ENCODE measurements at regions not wholly inside any gene's neighbourhood (a gene's known extent, or its start where the extent isn't known, plus 50 kb on each side); places are given as distances from the start of the nearest gene placed in this dataset.

- Histone ChIP-seq H3K9me3 (ENCODE audit: control insufficient read depth, low read length) (no peaks in the 10 kb centered on the region), H3K27ac (ENCODE audit: insufficient read depth, low read depth, low read length, poor library complexity, severe bottlenecking) (no peak overlapping the region), H3K4me1 (ENCODE audit: control insufficient read depth, insufficient read depth, low read length) (no peaks in the 10 kb centered on the region), H3K4me3 (ENCODE audit: insufficient read depth, low read depth, low read length) (no peak overlapping the region), H3K27me3 (ENCODE audit: control insufficient read depth, insufficient read depth, low read length, poor library complexity, severe bottlenecking) (no peaks in the 10 kb centered on the region), H3K36me3 (ENCODE audit: control insufficient read depth, insufficient read depth, low read length) (no peaks in the 10 kb centered on the region)
- WGBS, 2 experiments = 100% methylated on average over 1 of the region's 1 CpG; no CpG with 5 or more reads in 1 of the 2 experiments
Observed at GRCh38 chr3:106371971-106372805, 503.4 kb upstream of the CBLB start.

DNA sequence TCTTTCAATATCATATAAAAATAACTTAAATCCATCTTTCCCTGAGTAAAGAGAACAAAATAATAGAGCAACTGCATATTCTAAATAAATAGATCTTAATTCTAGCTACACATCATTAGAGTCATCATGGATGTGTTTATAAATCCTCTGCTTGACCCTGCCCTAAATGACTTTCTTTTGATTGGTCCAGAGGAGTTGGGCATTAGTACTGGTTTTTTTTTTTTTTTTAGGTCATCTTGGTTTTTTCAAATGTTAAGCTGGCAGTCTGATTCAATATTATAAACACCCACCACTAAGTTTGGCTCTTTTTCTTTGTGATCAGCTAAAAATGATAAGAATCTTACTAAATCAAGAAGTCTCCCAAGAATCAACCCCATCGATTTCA lies 504.0 kb upstream of the CBLB start:
- 83% methylated on average over 1 of the region's 1 CpG; no CpG with 5 or more reads in 1 of the 2 experiments for WGBS, 2 experiments
- Histone ChIP-seq H3K27ac (ENCODE audit: insufficient read depth, low read depth, low read length, poor library complexity, severe bottlenecking) (no peak overlapping the region), H3K4me1 (ENCODE audit: control insufficient read depth, insufficient read depth, low read length) (no peaks in the 10 kb centered on the region), H3K4me3 (ENCODE audit: insufficient read depth, low read depth, low read length) (no peak overlapping the region), H3K27me3 (ENCODE audit: control insufficient read depth, insufficient read depth, low read length, poor library complexity, severe bottlenecking) (no peaks in the 10 kb centered on the region), H3K36me3 (ENCODE audit: control insufficient read depth, insufficient read depth, low read length) (no peaks in the 10 kb centered on the region), H3K9me3 (ENCODE audit: control insufficient read depth, low read length) (no peaks in the 10 kb centered on the region)

- H3K36me3 ChIP-seq (ENCODE audit: control insufficient read depth, insufficient read depth, low read length) = no peaks in the 10 kb centered on the region
- H3K4me1 ChIP-seq (ENCODE audit: control insufficient read depth, insufficient read depth, low read length) = no peaks in the 10 kb centered on the region
- no peak overlapping the region for H3K4me3 ChIP-seq (ENCODE audit: insufficient read depth, low read depth, low read length)
- no peaks in the 10 kb centered on the region for H3K27me3 ChIP-seq (ENCODE audit: control insufficient read depth, insufficient read depth, low read length, poor library complexity, severe bottlenecking)
- 81 to 84% methylated on average over 5 of the region's 5 CpGs for WGBS, 2 experiments
- no peak overlapping the region for H3K27ac ChIP-seq (ENCODE audit: insufficient read depth, low read depth, low read length, poor library complexity, severe bottlenecking)
- no peaks in the 10 kb centered on the region for H3K9me3 ChIP-seq (ENCODE audit: control insufficient read depth, low read length)
Observed at GRCh38 chr3:106376016-106376570, 507.3 kb upstream of the CBLB start.

- Histone ChIP-seq H3K27ac (ENCODE audit: insufficient read depth, low read depth, low read length, poor library complexity, severe bottlenecking) (no peak overlapping the region), H3K4me1 (ENCODE audit: control insufficient read depth, insufficient read depth, low read length) (no peaks in the 10 kb centered on the region), H3K27me3 (ENCODE audit: control insufficient read depth, insufficient read depth, low read length, poor library complexity, severe bottlenecking) (no peaks in the 10 kb centered on the region), H3K9me3 (ENCODE audit: control insufficient read depth, low read length) (no peaks in the 10 kb centered on the region), H3K4me3 (ENCODE audit: insufficient read depth, low read depth, low read length) (no peak overlapping the region), H3K36me3 (ENCODE audit: control insufficient read depth, insufficient read depth, low read length) (no peaks in the 10 kb centered on the region)
- WGBS, 2 experiments = 83 to 86% methylated on average over 6 of the region's 6 CpGs
Observed at GRCh38 chr3:106379251-106379750, 510.5 kb upstream of the CBLB start.

DNA sequence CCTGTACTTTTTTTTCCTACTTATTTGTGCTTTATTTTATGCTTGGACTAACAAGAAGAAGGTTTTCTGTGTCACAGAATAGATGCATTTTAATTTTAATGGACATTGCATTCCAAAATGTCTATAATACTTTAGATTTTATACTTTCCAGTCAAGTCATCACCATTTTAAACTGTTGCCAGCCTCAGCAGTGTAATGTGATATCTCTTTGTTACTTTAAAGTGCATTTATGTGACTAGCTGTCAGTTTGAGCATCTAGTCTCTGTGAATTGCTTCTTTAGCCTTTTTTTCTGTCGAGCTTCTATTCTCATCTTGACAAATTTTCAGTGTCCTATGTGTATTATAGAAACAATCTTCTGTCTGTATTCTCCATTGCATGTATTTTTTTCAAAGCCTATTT lies 511.4 kb upstream of the CBLB start:
- no peaks in the 10 kb centered on the region for H3K4me1 ChIP-seq (ENCODE audit: control insufficient read depth, insufficient read depth, low read length)
- no peaks in the 10 kb centered on the region for H3K27me3 ChIP-seq (ENCODE audit: control insufficient read depth, insufficient read depth, low read length, poor library complexity, severe bottlenecking)
- H3K9me3 ChIP-seq (ENCODE audit: control insufficient read depth, low read length) = no peaks in the 10 kb centered on the region
- H3K36me3 ChIP-seq (ENCODE audit: control insufficient read depth, insufficient read depth, low read length) = no peaks in the 10 kb centered on the region
- WGBS, 2 experiments = 80 to 100% methylated on average over 1 of the region's 1 CpG
- H3K4me3 ChIP-seq (ENCODE audit: insufficient read depth, low read depth, low read length) = no peak overlapping the region
- no peak overlapping the region for H3K27ac ChIP-seq (ENCODE audit: insufficient read depth, low read depth, low read length, poor library complexity, severe bottlenecking)

DNA sequence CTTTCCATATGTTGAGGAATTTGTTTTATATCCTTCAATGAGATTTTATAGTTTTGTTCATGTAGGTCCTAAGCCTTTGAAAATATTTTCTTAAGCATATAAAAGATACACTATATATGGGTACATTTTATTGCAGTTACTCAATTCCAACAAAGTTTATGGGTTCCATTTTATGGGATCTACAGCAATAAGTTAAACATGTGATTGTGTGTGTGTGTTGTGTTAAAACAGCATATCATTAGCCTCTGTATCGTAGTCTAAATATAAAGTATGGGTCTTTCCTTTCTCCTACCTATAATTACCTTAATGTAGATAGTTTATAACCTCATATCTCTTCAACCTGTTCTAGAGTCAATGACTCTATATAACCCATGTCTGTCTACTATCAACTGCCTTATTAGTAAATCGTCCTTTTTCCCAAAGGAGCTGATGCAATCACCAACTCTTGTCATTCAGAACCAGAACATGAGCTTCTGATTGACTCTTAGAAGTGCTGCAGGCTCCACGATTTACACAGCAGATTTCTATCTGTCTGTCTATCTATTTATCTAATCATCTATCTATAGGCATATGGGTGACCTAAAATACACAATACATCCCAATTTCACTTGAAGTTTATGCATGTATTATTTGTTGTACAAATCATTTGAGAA lies 512.6 kb upstream of the CBLB start:
- H3K4me3 ChIP-seq (ENCODE audit: insufficient read depth, low read depth, low read length) = no peak overlapping the region
- H3K9me3 ChIP-seq (ENCODE audit: control insufficient read depth, low read length) = no peaks in the 10 kb centered on the region
- H3K4me1 ChIP-seq (ENCODE audit: control insufficient read depth, insufficient read depth, low read length) = no peaks in the 10 kb centered on the region
- no peak overlapping the region for H3K27ac ChIP-seq (ENCODE audit: insufficient read depth, low read depth, low read length, poor library complexity, severe bottlenecking)
- no peaks in the 10 kb centered on the region for H3K27me3 ChIP-seq (ENCODE audit: control insufficient read depth, insufficient read depth, low read length, poor library complexity, severe bottlenecking)
- WGBS, 2 experiments = 93 to 97% methylated on average over 2 to 3 of the region's 3 CpGs
- no peaks in the 10 kb centered on the region for H3K36me3 ChIP-seq (ENCODE audit: control insufficient read depth, insufficient read depth, low read length)

- H3K4me3 ChIP-seq (ENCODE audit: insufficient read depth, low read depth, low read length) = no peak overlapping the region
- no peaks in the 10 kb centered on the region for H3K9me3 ChIP-seq (ENCODE audit: control insufficient read depth, low read length)
- H3K36me3 ChIP-seq (ENCODE audit: control insufficient read depth, insufficient read depth, low read length) = no peaks in the 10 kb centered on the region
- no peaks in the 10 kb centered on the region for H3K4me1 ChIP-seq (ENCODE audit: control insufficient read depth, insufficient read depth, low read length)
- no peaks in the 10 kb centered on the region for H3K27me3 ChIP-seq (ENCODE audit: control insufficient read depth, insufficient read depth, low read length, poor library complexity, severe bottlenecking)
- H3K27ac ChIP-seq (ENCODE audit: insufficient read depth, low read depth, low read length, poor library complexity, severe bottlenecking) = no peak overlapping the region
Observed at GRCh38 chr3:106381939-106382335, 513.1 kb upstream of the CBLB start.

DNA sequence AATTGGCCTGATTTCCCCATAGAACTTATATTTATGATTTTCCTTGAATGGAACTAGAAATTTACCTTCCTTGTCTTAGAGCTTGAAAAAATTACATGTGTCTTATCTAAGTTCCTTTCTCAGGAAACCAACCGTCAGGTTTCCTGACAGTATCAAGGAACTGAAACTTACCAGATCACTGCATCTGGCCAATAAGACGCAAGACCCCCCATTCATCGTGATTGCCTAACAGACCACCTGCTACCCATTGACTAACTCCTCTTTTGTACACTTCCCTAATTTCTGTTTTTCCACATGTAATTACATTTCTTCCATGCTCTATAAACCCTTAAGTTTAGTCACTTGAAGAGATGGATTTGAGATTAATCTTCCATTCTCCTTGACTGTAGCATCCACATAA lies 517.2 kb upstream of the CBLB start:
- Histone ChIP-seq H3K27ac (ENCODE audit: insufficient read depth, low read depth, low read length, poor library complexity, severe bottlenecking) (no peak overlapping the region), H3K9me3 (ENCODE audit: control insufficient read depth, low read length) (no peaks in the 10 kb centered on the region), H3K4me1 (ENCODE audit: control insufficient read depth, insufficient read depth, low read length) (no peaks in the 10 kb centered on the region), H3K36me3 (ENCODE audit: control insufficient read depth, insufficient read depth, low read length) (no peaks in the 10 kb centered on the region), H3K4me3 (ENCODE audit: insufficient read depth, low read depth, low read length) (no peak overlapping the region), H3K27me3 (ENCODE audit: control insufficient read depth, insufficient read depth, low read length, poor library complexity, severe bottlenecking) (no peaks in the 10 kb centered on the region)
- WGBS, 2 experiments = 89 to 94% methylated on average over 3 of the region's 3 CpGs

GRCh38 chr3:106392915-106393314 lies 524.1 kb upstream of the CBLB start:
- Histone ChIP-seq H3K27ac (ENCODE audit: insufficient read depth, low read depth, low read length, poor library complexity, severe bottlenecking) (no peak overlapping the region), H3K27me3 (ENCODE audit: control insufficient read depth, insufficient read depth, low read length, poor library complexity, severe bottlenecking) (no peaks in the 10 kb centered on the region), H3K4me3 (ENCODE audit: insufficient read depth, low read depth, low read length) (no peak overlapping the region), H3K9me3 (ENCODE audit: control insufficient read depth, low read length) (no peaks in the 10 kb centered on the region), H3K36me3 (ENCODE audit: control insufficient read depth, insufficient read depth, low read length) (no peaks in the 10 kb centered on the region), H3K4me1 (ENCODE audit: control insufficient read depth, insufficient read depth, low read length) (no peaks in the 10 kb centered on the region)
- no CpG with 5 or more reads among the region's 1 CpG for WGBS, 2 experiments

DNA sequence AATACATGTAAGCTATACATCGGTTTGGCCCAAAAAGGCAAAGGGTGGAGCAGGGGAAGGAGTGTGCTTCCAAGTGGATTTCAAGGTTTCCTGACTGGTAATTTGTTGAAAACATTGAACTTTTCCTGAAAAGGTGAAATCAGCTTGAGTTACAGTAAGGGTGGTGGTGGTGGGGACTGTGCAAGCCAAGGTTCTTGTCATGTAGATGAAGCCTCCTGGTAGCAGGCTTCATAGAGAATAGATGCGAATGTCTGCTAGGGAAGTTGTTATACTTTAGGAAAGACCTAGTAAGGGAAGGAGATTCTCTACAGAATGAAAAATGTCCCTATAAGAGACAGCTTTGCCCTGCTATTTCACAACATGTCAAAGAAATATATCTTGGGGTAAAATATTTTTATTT lies 528.2 kb upstream of the CBLB start:
- Histone ChIP-seq H3K27me3 (ENCODE audit: control insufficient read depth, insufficient read depth, low read length, poor library complexity, severe bottlenecking) (no peaks in the 10 kb centered on the region), H3K4me1 (ENCODE audit: control insufficient read depth, insufficient read depth, low read length) (peaks cover 23% of the 10 kb centered on the region), H3K27ac (ENCODE audit: insufficient read depth, low read depth, low read length, poor library complexity, severe bottlenecking) (no peak overlapping the region), H3K36me3 (ENCODE audit: control insufficient read depth, insufficient read depth, low read length) (no peaks in the 10 kb centered on the region), H3K9me3 (ENCODE audit: control insufficient read depth, low read length) (no peaks in the 10 kb centered on the region), H3K4me3 (ENCODE audit: insufficient read depth, low read depth, low read length) (no peak overlapping the region)
- WGBS, 2 experiments = 53 to 77% methylated on average over 2 of the region's 2 CpGs
